Islet precursor cell (in vitro differentiated cells): ENCODE measurements at regions not wholly inside any gene's neighbourhood (a gene's known extent, or its start where the extent isn't known, plus 50 kb on each side); places are given as distances from the start of the nearest gene placed in this dataset.
"Not testable (repeated sequence)": the region's sequence is repeated elsewhere in the genome, so short reads cannot be mapped to it uniquely, and the experiment has no call there.

Experiments used
- DNase-seq: peaks from one replicate; pipeline ENCODE4 v3.0.0-alpha.2; 2018

DNA sequence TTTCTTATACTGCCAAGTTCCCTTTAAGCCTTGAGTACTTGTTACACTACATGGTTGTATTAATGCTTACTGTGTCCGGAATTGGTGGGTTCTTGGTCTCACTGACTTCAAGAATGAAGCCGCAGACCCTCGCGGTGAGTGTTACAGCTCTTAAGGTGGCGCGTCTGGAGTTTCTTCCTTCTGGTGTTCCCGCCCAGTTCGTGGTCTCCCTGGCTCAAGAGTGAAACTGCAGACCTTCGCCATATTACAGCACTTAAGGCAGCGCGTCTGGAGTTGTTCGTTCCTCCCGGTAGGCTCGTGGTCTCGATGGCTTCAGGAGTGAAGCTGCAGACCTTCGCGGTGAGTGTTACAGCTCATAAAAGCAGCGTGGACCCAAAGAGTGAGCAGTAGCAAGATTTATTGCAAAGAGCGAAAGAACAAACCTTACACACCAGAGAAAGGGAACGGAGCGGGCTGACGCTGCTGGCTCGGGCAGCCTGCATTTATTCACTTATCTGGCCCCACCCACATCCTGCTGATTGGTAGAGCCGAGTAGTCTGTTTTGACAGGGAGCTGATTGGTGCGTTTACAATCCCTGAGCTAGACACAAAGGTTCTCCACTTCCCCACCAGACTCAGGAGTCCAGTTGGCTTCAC lies 1171.3 kb upstream of the B3GALT2 start:
- DNase-seq, result not testable (repeated sequence)

DNA sequence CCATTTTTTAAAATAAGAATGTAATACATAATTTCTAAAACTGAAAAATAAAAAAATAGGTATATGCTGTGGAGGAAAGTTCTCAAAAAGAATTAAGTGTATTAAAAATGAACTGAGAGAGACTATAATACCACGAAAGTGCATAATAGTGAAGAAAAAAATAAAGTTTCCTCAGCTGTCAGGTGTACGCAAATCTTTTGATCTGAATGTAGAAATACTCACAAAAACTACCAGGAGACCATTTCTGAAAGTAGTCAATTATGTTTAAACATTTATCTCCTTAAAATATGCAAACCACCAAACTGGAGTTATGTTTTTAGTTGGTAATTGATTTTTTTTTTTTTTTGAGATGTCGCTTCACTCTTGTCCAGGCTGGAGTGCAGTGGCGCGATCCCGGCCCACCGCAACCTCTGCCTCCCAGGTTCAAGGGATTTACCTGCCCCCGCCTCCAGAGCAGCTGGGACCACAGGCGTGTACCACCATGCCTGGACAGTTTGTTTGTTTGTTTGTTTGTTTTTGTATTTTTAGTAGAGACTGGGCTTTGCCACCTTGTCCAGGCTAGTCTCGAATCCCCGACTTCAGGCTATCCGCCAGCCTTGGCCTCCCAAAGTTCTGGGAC lies 1169.2 kb upstream of the B3GALT2 start:
- no peak for DNase-seq

DNA sequence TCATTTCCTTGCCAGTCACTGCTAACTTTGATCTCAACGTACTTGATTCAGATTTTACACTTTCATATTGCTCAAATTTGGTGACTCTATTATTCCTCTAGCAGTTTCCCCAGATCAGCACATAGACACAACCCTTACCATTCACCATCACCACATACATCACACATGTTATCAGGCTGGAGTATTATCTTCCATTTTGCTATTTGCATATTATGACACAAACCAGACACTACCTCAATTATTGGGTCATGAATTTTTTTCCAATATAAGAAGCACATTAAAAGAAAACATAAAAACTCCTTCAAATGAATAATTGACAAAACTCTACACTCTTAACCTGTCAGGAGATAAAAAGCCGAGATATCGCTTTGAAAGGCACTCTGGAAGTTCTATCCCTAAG lies 1166.7 kb upstream of the B3GALT2 start:
- no peak for DNase-seq

DNA sequence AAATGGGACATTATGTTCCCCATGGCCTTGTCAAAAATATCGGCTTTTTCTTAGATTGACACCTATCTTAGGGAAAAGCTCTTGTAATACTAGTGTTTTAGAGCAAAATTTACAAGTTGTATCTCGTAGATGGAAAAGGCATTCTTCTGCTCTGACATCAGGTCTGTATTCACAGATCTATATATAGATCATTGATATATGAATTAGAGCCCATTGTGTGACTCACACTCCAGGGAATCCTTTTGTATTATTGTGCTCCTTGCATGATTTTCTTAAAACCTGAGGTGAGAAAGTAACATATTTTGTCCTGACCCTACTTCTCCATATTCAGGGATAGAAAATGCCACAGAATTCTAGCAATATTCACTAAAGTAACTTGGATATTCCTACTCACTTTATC lies 1160.8 kb upstream of the B3GALT2 start:
- no peak for DNase-seq

DNA sequence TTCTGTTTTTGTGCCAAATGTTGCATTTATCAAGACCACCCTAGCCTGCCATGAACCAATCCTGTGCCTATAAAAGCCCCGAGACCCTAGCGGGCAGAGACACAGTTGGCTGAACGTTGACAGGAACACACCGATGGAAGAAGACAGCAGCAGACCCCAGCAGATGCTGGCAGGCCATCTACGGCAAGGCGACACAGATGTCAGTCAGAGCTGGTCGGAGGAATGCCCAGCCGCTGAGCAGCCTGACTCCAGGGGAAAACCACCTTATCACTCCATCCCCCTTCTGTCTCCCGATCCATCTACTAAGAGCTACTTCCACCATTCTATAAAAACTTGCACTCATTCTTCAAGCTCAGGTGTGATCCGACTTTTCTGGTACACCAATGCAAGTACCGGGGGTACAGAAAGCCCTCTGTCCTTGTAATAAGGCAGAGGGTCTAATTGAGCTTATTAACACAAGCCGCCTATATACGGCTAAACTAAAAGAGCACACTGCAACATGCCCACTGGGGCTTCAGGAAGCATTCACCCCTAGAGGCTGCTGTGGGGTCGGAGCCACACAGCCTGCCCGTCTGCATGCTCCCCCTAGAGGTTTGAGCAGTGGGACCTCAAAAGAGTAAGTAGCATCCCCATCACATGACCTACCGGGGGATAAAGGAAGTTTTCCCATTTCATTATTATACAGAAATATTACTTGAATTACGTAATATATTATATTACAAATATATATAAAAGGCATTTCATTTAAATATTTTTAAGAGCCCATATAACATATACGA lies 1156.3 kb upstream of the B3GALT2 start:
- DNase-seq, result peak; percentile 54

DNA sequence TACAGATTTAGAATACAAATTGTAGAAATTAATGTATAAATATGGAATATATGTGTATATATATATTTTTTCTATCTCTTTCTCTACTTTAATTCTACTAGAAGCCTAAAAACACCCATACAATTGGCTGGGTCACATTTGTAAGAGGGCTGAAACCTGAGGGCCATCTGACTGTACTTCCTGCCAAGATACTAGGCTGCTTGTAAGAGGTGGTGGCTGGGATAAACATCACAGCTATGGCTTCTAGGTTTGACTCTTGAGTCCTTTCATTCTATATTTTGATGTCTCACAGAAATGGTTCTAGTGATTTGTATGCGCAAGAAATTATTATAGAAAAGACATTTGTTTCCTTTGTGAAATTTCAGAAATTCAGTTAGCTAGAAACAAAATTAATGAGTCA lies 1155.2 kb upstream of the B3GALT2 start:
- DNase-seq, result no peak

DNA sequence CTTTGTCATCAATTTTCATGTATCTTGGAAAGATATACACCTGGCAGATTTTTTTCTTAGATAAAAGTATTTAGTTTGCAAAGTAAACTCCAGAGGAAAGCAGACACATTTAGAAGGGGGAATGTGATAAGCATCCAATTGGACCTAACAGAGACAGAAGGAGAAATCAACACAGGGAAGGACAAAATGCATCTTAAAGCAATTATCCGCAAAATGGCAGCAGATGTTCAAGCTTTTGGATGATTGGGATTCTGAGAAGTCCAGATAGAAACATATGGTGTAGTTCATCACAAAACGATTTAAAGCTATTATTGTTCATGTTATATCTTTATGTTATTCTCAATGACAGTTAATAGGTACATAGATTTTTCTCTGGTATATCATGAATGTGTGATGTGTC lies 1153.1 kb upstream of the B3GALT2 start:
- no peak for DNase-seq

DNA sequence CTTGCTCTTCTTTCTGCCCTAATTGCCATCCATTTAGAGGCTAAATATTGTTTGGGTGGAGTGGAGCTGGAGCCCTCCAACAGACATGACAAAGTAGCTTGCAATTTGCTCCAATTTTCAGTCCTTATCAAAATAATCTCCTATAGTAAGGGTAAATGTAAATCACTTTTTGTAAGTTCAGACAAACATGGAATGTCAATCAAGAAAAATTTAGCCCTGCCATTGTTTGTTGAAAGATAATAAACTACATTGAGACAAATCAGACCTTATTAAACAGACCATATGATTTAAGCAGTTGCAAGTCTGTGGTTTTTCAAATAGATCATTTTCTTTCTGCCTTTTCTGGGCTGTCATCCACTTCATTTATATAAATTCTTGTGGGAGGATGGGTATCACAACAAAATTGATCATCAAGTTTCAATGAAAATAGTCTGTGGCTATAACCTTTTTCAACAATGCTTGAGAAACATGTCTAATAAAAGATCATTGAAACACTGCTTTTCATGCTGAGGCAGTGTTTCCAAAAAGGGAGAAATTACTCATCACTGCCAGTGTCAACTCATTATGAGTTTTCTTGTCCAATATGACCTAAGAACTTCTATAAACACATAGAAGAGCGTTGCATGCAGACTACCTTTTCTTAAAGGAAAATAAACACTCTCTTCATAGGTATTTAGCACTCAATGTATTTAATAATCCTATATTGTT lies 1152.0 kb upstream of the B3GALT2 start:
- DNase-seq, result no peak

DNA sequence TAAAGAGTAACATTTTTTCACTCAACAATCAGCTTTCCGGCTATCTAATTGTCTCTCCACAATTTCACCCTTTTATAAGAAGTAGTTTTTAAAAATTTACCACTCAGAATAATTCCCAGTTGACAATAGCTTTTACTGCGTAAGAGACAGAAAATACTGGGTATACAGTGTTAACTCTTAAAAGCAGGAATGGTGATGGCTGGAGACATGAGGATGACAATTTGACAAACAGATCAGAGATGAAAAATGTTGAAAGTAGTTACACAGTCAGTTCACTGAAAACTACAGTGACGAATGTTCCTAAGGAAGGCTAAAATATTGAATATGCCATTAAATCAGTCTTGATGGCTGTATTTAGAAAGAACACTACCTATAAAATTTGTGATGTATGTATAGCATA lies 1146.8 kb upstream of the B3GALT2 start:
- DNase-seq, result no peak

DNA sequence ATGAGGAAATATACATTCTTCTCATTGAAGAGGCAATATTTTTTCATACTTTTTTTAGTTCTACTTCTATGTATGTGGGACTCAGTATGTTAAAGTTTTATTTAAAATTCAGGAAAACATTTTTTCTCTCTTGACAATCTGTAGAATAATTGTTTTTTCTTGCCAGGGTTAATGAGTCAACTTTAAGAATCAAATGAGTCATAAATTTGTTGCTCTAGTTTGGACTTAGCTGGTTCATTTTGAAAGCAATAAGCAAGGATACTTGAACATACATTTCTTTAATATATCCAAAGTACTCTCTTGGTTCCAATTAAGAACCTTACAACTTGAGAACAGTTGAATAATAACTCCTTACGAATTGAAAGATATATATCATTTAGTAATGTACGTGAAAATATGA lies 1145.3 kb upstream of the B3GALT2 start:
- no peak for DNase-seq

DNA sequence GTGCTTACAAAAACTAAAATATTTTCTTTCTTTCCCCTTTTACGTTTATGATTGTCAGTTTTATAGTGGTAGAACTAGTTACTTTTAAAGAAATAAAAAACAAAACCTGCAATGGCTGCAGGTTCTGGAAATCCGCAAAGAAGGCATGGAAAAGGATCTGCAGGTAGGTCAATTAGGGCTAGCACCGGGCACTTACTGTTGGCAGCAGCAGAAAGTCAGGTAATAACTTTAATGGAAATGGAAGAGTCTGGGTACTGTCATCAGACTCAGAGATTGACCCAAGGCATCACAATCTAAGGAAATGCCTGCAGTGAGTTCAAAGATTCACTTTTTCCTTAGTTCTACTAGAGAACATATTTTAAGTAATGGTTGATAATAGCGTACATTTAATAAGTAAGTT lies 1136.3 kb upstream of the B3GALT2 start:
- peak; percentile 56 for DNase-seq

DNA sequence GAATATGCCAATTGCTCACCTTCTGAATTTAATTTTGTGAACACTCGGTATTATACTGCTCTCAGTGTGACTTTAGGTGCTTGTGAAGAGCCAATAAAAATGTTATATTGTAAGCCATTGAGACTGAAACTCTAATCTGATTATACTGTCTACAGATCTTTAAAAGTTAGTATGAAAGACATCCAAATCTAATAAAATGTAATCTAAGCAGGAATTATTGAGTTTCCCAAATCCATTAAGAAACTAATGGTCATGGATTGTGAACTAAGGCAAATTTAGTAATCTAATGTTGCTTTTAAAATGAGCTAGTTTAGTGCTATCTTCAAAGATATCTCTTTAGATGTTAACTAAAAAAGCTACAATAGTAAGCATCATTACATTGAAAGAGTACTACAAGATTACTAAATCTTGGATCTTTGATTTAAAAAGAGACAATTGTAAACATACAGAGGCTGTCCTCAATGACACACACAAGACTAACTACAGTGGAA lies 1132.4 kb upstream of the B3GALT2 start:
- DNase-seq, result no peak

DNA sequence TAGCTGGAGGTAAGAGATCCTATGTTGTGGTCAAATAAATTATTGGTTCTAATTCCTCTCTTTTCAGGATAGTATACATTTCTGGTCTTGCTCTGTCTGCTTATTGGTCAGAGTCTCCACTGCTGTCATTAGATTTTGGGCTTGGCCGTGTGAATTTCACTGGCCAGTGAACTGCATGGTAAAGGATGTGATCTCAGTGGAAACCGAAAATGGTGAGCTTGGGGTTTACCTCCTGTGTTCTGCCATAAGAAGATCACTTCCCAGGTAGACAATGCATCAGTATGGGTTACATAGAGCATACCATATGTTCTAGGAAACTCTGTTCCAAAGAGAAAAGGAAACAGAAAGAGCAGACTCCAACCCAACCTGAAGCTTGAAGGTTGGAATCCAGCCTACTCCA lies 1123.3 kb upstream of the B3GALT2 start:
- no peak for DNase-seq

DNA sequence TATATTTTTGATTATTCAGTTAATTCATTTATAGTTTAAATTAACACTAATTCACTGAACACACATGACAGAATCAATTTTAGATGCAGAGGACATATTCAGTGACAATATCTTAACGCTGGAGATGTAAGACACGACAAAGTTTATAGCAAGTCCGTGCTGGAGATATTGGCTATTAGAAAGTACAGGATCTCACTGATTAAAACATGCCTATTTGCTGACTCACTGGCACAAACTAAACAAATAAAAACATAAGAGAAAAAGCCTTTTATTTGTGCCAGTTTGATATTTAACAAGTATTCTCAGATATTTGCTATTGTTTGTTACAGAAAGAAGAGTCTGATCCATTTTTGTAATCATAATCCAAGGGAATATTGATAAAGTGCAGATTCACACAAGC lies 1122.9 kb upstream of the B3GALT2 start:
- DNase-seq, result no peak

DNA sequence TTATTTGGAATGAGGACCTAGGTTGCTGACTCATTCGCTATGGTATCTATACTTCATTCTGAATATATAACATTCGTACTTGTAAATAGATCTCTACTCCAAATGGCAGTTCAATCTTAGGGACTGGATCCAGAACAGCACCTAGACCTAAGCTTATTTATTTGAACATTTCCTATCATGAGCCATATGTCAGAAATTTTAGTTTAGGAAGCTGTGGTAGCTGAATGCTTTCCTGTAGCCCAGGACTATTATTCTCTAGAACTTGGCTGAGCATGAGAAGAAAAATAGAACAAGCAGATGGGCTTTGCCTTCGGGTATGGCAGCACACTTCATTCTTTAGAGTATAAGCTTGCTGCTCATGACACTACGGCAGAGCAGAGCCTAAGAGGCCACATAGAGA lies 1114.4 kb upstream of the B3GALT2 start:
- DNase-seq, result no peak

DNA sequence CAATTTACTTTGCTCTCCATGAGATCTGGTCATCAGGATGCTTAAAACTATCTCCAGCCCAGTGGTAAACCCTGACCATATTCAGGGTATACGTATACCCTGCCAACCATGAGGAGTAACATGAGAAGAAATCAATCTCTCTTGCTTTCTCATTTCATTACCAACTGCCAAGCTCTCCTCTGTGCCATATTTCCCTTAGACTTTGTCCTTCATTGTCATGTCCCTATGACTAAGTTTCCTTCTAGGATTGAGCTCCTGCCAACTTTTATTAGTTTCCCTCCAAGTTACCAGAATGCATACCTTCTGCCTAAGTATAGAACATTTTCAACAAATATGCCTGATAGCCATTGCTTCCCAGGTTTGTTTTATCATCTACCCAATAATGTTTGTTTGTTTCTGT lies 1113.9 kb upstream of the B3GALT2 start:
- DNase-seq, result no peak

DNA sequence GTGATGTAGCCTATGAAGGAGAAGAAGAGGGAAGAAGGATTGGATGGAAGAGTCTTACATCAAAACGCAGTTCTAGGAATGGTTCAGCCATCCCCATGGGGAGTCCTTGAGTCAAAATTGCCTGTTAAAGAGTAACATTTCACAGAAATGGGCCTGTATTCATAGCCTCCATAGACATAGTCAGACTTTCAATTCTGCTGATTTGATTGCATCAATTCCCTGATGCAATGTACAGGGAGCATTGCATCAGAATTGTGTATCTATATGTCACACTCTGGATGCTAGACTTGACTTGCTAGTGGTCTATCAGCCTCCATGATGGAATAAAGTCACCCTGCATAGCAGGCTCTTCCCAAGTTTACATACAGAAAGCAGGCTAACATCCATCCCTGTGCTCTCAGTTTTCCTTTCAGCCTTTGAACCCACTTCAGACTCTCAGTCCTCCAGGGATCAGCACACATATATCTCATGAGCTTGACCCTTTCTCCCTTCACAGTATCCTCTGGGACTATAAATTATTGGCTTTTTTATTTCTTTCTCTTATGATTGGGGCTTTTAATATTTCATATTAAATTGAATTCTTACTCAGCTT lies 1111.7 kb upstream of the B3GALT2 start:
- no peak for DNase-seq

DNA sequence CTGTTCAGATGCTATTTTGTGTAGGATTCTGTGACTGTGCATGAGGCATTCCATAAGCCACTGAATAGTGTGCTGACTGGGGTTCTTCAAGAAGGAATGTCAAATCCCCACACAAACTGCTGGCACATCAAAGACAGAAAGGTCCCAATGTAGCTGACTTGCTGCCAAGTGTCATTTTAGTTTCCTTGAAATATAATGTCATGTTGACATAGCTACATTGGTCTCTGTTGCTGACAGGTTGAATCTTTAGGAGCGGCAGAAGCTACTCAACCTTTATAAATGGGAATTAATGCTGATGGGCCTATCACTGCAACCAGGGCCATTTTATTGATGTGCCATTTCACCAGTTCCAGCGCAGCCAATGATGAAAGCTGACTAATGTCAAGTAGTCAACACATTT lies 1110.7 kb upstream of the B3GALT2 start:
- no peak for DNase-seq

DNA sequence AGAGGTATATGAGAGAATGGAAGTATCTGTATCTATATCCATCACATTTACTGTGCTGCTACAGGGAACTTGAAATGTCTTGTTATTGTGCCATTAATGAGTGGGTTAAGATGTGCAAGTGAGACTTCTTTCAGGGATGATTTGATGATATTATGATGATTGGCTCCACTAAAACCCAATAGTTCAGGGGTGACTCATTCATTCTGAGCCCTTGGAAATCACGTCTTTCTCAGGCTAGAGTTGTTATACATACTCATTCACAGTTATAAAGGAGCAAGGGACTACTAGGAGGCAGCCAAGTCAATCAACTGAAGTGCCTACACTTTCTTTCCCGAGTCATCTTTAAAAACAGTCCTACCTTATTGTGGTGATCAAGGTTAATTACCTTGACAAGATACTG lies 1109.8 kb upstream of the B3GALT2 start:
- no peak for DNase-seq

DNA sequence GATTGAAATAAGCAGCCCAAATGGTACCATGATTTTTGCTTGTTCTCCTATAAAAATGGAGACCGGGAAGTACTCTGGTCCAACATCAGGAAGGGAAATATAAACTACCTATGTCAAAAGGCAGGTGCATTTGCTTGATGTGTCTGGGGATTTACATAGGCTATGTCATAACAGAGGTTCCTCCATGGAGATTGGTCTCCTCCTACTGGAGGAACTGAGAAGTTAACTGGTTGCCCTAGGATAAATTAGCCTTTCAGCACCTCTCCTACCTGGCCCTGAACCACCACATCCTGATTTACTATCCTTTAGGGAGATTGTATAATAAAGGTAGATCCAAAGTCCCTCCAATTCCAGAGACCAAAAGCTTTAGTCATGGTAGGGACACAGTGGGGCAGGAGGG lies 1109.3 kb upstream of the B3GALT2 start:
- DNase-seq, result no peak

DNA sequence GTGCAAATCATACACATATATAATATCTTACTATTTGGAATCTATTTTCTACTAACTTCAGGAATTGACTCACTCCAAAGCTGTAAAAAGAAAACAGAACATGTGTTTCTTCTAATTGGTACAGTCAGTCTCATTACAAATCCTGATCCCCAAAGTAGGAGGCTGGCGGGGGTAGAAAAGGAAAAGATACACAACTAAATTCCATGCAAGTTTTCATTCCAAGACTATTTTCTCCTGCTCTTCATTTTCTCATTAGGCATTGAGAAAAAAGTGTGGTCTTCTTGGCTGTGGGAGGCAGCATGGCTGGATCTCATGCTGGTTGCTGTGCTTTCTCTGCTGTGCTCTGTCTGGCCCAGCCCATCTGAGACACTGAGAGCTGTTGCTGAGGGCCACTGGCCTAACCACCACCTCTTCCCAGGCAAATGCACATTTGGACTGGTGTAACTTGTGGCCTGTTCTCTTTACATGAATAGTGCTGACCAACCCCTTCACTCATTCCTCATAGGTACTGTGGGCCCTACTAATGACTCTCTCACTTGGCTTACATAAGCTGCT lies 1107.5 kb upstream of the B3GALT2 start:
- no peak for DNase-seq

DNA sequence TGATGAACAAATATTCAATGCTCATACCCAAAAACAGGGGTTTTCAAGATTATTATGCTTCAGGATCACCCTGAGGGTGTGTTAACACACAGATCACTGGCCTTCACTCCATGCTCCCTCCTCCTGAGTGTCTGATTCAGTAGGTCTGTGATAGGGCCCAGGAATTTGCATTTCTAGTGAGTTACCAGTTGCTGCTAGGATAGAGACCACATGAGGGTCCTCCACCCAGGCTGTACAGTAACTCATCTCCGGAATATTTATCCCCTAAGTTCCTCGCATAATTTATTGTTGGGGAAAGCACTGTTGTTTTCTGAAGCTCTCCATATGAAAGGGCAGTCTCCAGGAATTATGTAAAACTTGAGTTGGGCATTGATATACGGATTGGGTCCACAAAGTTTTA lies 1106.6 kb upstream of the B3GALT2 start:
- DNase-seq, result no peak
